GM21825 (cell line): ENCODE measurements at regions not wholly inside any gene's neighbourhood (a gene's known extent, or its start where the extent isn't known, plus 50 kb on each side); places are given as distances from the start of the nearest gene placed in this dataset.
"Not testable (repeated sequence)": the region's sequence is repeated elsewhere in the genome, so short reads cannot be mapped to it uniquely, and the experiment has no call there.

Experiments
- ATAC-seq: cut with Tn5 transposase; IDR thresholded peaks from one replicate; pipeline ENCODE4 v1.9.1; 2021; ENCODE audit warnings: mild to moderate bottlenecking, moderate library complexity; ENCODE audit not compliant: unreplicated experiment

DNA sequence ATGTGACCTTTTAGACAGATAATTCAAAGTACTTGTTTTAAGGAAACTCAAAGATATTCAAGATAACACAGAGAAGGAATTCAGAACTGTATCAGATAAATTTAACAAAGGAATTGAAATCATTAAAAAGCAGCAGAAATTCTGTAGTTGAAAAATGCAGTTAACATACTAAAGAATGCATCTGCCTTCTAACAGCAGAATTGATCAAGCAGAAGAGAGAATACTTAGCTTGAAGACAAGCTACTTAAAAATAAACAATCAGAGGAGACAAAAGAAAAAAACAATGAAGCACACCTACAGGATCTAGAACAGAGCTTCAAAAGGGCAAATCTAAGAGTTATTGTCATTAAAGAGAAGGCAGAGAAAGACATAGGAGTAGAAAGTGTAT lies 123.0 kb upstream of the TET2 start:
- no peak for ATAC-seq

- no peak for ATAC-seq
Observed at GRCh38 chr4:105025263-105026017, 121.2 kb upstream of the TET2 start.

GRCh38 chr4:105036991-105037390 lies 109.7 kb upstream of the TET2 start:
- ATAC-seq, result no peak

GRCh38 chr4:105042451-105042850 lies 104.2 kb upstream of the TET2 start:
- ATAC-seq, result no peak

GRCh38 chr4:105050896-105051295 lies 95.8 kb upstream of the TET2 start:
- no peak for ATAC-seq

- ATAC-seq, result no peak
Observed at GRCh38 chr4:105057370-105058105, 89.1 kb upstream of the TET2 start.

DNA sequence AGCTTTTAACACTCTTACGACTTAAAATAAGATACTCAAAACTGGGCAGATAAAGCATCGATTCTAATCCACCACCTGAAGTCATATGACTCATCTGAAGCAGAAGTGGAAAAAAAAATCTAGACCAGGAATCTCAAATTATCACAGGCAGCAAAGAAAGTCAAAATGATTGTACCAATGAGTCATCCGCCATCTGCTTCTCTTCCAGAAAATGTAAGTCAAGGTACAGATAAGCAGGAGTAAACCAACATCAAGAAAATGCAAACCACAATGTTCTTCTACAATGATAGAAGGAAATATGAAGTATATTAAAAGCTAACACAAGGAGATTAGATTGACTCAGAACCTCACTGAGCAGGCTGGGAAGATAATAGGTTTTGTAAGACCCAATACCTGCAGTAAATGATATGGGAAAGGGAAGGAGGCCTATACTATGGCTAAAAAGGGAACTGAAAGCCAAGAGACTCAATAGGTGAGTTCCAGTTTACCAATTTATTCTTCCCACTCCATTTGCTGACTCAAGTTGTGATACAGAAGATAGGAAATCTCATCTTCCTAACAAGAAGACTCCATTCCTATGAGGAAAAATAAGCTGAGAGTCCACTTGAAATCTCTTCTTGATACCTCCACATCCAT lies 88.4 kb upstream of the TET2 start:
- no peak for ATAC-seq

GRCh38 chr4:105059337-105059736 lies 87.3 kb upstream of the TET2 start:
- peak; percentile 32 for ATAC-seq

GRCh38 chr4:105060628-105061027 lies 86.0 kb upstream of the TET2 start:
- peak; percentile 88 for ATAC-seq

- peak; percentile 39 for ATAC-seq
Observed at GRCh38 chr4:105061136-105061696, 85.5 kb upstream of the TET2 start.

DNA sequence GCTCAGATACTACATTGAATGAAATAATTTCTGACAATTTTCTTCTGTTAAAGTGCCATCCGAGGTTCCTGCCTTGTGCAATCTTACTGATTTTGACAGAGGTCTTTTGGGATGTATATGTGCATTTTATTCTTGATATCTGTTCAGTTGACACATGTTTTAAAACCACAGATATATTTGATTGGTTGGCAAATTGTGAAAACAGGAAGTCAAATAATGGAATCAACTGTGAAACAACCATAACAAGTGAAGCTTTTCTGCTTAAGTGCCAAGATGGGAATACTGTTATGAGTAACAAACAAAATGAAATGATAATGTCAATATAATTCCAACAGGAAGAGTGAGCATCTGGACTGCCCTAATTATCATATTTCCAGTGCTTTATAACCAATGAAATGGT lies 84.9 kb upstream of the TET2 start:
- ATAC-seq, result no peak

- no peak for ATAC-seq
Observed at GRCh38 chr4:105066401-105066800, 80.3 kb upstream of the TET2 start.

DNA sequence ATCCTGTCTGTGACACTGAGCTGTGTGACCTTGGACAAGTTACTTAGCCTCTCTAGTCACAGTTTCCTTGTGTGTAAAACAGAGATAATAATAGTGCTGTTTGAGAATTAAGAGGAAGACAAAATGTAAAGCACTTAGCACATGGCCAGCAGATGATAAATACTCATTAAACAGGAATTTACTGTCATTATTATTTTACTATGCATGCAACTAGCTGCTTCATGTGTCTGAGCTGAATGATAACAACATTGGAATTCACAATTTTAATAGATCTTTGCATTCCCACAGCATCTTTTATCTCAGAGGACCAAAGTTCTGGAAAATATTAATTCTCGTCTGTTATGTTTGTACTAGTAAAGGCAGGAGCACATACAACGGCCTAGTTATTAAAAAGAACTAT lies 79.2 kb upstream of the TET2 start:
- ATAC-seq, result no peak

GRCh38 chr4:105067946-105068345 lies 78.7 kb upstream of the TET2 start:
- no peak for ATAC-seq

DNA sequence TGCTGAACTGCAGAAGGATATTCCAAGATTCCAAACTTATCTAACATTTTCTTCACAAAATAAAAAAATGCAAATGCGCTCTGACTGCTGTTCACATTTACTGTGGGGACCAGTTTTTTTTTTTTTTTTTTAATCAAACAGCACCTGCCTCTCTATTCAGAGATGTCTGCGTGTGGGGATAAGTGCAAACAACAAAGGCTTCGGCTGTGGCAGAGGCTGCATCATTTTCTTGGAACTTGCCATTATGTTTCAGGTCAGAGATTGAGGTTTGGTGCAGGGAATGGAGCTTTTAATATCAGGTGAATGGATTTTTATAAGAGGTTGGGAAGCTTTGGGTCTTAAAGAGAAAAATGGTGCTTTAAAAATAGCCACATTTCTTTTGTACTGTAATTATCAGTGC lies 78.2 kb upstream of the TET2 start:
- no peak for ATAC-seq

DNA sequence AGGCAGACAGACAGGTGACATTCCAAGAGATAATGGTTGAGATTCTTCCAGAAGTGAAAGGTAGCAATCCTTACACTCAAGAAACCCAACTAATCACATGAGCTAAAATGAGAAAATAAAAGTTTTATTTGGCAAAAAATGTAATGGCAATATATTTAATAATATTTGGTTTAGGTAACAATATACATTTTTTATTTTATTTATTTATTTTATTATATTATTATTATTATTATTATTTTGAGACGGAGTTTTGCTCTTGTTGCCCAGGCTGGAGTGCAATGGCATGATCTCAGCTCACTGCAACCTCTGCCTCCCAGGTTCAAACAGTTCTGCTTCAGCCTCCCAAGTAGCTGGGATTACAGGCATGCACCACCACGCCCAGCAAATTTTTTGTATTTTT lies 74.6 kb upstream of the TET2 start:
- not testable (repeated sequence) for ATAC-seq

DNA sequence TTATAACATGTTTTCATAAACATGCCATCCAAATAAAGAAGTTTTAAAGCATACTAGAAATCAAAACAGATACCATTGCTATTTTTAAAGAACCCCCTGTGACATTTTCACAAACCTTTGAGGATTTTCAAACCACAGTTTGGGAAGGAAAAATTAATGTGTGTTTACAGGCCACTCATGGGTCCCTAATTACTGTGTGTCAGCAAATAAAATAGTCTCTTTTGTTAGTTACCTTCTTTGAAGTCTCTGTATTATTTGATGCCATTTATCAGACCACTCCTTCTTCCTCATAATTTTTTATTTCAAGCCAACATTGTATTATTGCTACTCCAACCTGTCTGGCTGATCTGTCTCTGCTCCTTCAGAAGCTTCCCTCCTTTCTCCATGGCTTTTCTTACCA lies 72.6 kb upstream of the TET2 start:
- ATAC-seq, result no peak

DNA sequence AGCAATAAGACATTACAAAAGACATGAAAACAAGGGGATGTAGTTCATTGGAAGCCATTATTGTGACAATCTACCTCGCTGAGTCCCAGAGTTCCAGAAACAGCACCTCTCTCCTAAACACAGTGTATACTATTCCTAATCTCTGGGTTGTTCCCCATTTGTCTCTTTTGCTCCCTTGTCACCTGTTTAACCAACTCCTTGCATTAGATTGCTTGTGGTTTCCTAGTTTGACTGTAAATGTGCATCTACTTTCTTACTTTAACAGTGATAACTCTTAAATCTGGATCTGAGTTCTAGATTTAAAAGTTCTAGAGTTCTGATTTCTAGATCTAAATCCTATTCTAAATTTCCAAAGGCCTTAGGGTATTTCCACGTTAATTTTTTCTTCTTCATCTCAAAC lies 71.6 kb upstream of the TET2 start:
- ATAC-seq, result no peak

DNA sequence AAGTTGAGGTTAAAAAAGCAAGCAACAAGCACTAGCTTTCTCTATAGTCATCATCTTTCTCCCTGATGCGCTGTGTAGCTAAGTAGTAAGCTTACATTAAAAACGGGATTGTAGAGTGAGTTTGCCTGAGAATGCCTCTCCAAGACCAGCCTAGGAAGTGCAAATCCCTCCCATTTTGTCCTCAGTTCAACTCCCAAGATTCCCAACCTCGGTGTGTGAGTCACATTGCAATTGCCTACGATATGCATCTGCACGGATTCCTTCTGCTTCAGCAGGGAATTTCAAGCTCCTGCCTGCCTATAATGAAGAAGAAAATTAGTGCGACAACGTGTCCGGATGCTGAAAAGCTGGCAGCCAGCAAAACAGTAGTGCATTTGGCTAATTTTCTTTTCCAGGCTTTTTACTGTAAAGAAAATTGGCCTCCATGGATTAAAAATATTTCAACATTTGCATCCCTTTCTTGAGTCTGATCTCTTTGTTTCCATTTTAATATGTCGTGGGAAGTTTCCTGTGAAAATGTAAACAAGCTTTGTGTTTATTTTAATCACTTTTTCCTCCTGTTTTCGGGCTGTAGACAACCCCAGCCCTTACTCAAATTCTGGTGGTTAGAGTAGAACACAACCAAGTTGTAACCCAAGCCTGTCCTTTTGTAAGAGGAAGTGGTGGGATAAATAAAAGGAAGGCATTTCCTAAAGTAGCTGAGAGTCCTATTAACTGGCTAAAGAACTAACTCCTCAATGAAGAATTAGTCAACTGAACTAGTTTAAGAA lies 58.4 kb upstream of the TET2 start:
- ATAC-seq, result no peak

DNA sequence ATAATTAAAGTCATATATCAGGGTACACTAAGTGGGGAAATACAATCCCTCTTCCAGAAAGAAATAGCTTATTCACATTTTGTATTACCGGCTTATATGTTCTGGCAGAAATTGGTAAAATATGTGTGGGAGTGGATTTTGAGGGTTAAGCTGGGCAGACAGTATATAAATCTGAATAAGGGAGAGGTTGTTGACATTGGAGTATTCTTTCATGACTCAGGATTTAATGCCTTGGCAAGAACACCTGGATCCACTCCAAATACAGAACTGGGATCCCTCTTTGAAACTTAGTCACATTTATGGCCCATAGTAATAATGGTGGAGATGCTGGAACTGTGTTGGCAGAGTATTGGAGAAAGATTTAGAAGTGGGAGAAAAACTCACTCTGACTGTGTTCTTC lies 54.3 kb upstream of the TET2 start:
- ATAC-seq, result no peak

GRCh38 chr4:105092768-105093167 lies 53.9 kb upstream of the TET2 start:
- no peak for ATAC-seq
